GM18505 (cell line): ENCODE measurements at regions not wholly inside any gene's neighbourhood (a gene's known extent, or its start where the extent isn't known, plus 50 kb on each side); places are given as distances from the start of the nearest gene placed in this dataset.

Source experiments
- ATAC-seq: cut with Tn5 transposase; IDR thresholded peaks from one replicate; pipeline ENCODE4 v1.9.1; 2021; ENCODE audit not compliant: unreplicated experiment
- POLR2A ChIP-seq: IDR thresholded peaks from 4 replicates; pipeline ENCODE4 v1.6.1; 2011; ENCODE audit warnings: borderline replicate concordance; ENCODE audit not compliant: insufficient read depth, insufficient read length; ENCODE audit errors: extremely low read depth

DNA sequence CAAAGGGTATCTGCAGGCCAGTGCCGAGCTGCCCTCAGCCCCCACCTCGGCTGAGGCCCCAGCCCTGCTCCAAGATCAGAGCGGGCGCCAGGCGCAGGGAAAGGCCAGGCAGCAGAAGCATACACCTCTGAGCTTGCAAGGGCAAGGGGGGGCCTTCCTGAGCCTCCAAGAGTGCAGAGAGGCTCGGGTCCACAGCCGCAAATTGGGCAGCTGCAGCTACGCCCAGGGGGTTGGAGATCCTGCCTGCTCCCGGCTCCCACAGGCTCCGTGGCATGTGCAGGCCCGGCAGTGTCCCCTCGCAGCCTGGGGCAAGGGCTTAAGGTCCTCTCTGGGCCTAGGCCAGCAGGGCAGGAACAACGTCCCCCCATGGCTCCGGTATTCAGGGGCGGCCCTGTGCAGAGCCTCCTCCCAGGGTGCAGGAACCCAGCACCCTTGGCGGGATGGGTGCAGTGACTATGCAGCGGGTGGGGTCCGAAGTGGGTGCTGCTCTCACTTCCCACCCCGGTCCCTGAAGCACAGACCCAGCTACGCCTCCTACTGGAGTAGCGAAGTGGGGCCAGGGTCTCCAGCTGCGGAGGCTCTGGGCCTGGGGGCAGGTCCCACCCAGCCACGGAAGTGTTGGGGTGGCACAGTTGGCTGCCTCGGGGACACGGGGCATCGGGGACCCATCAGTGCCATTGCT is 120.2 kb upstream of the TMEFF2 start:
- ATAC-seq, result no peak

DNA sequence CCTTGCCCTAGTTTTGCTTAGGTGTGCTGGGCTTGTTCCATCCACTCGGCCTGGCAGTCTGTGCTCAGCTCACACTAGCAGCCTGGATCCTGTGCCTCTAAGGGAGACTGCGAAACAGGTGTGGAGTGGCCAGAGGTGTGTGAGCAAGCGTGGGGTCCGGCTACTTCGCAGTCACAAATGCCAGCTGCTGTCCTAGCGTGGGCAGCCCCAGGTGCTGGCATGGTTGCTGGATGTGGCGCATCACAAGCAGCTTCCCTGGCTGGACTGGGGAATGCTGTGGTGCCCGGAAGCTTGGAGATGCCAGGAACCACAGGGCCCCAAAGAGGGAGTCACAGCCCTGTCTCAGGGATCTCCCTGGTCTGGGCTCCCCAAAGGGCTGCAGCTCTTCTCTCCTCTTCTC is 119.0 kb upstream of the TMEFF2 start:
- TF ChIP-seq POLR2A, result no peak
- no peak for ATAC-seq

More for the DNA sequence above, 120.2 kb upstream of the TMEFF2 start:
- no peak for TF ChIP-seq POLR2A

DNA sequence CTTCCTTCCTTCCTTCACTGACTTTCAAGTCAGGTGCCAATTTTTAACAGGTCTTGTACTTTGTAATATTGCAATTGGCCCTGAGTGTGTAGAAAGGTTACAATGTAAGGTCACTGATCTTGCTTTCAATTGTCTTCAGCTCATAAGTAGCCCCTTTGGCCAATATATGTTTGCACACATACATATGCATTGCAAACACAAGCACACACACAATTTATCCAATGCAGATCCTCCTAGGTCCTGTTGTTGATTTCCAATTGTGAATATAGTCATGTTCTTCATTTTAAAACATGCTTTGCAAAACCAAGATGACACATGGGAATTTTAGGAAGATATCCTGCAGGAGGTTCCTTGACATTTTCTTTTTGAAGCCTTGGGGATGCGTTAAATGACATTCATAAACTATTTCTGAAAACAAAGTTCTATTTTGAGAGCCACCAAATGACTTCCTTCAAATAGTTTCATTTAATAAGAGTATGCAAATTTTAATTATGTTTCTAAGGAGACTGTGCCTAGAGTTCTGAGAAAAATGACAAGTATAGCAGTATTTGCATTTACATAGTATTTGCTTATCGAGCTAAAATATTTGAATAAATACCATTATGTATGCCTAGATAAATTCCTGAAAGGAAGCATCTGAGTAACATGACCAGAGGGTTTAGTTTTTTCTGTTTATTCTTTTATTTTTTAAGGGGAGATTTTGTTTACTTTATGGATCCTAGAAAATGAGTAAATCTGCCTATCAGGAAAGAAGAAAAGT is 117.1 kb upstream of the TMEFF2 start:
- no peak for ATAC-seq
- TF ChIP-seq POLR2A, result no peak

DNA sequence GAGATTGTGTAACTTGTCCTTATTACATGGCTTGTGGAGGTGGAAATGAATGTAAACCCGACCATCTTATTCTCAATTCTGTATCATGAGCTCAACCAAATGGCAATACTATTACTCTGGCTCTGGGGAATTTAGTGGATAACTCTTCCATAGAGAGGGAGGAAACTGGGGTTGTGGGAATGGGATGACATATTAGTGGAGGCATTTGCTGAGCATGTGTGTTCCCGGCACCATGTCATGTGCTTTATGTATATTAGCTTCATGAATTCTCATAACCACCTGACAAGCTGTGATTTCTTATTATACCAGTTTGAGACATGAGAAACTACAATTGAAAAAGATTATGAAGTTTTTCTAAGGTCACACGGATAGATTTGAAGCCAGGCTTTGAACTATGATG is 112.8 kb upstream of the TMEFF2 start:
- TF ChIP-seq POLR2A, result no peak
- ATAC-seq, result no peak

DNA sequence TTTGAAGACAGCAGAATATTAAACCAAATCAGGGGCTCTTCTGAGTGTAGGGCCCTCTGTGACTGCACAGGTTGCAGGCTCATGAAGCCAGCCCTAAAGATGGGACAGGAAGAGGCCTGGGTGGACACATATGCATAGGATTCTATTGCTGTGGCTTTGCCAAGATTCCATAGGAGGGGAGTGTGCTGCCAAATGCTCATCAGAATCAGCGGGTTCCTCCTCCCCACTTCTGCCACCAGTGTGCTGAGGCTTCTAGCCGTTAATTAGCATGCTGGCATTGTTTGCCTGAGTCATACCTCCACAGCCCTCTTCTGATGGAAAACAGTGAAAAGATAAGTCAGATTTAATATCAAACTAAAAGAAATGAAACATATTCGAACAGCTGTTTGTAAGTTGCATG is 103.9 kb upstream of the TMEFF2 start:
- TF ChIP-seq POLR2A, result no peak
- ATAC-seq, result no peak

DNA sequence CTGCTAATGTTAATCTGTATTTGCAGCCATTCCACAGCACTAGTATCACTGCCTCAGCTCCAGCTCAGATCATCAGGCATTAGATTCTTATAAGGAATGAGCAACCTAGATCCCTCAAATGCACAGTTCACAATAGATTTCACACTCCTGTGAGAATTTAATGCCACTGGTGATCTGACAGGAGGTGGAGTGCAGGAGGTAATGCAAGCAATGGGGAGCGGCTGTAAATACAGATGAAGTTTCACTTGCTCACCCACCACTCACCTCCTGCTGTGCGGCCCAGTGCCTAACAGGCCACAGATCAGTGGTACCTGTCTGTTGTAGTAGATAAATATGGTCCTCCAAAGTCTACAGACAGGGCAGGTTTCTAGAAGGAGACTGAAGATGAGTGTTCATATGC is 97.7 kb upstream of the TMEFF2 start:
- no peak for ATAC-seq
- TF ChIP-seq POLR2A, result no peak

DNA sequence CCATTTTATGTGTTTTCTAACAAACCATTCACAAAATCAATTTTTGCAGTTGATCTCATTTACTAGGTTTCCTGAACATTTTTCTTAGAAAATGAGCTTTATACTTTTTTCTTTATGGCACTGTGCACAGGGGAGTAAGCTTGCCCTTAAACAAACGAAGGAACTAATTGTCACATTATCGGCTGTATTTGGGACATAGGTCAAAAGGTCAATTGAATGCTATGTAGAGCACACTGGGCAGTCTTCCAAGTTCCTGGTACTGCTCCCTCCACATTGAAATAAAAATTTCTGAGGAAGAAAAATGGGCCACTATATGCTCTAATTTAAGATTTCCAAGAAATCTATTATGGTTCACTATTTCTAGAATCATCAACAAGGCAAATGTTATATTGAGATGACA is 93.6 kb upstream of the TMEFF2 start:
- ATAC-seq, result no peak

DNA sequence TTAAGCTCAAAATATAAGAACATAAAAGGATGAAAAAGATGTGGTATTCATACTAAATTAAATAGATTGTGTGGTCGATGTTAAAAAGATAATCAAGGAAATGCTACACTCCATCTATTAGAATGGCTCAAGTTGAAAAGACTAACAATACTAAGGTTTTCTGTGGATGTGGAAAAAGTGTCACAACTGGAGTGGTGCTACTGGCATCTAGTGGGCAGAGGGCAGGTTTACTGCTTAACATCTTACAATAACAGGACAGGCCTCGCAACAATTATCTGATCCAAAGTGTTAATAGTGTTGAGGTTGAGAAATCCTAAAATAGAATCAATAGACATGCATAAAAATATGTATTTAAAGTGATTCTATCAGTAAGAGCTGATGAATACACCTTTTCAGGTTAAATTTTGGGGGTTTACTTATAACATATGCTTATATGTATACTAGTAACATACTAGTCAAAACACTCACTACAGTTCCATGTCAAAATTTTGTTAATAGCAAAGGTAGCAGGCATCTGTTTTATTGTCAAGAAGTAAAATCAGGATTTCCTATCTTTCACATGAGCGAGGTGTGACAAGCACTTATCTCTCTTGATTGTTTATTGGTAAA is 91.5 kb upstream of the TMEFF2 start:
- no peak for ATAC-seq
- no peak for TF ChIP-seq POLR2A

More for the DNA sequence above, 93.6 kb upstream of the TMEFF2 start:
- TF ChIP-seq POLR2A, result no peak

DNA sequence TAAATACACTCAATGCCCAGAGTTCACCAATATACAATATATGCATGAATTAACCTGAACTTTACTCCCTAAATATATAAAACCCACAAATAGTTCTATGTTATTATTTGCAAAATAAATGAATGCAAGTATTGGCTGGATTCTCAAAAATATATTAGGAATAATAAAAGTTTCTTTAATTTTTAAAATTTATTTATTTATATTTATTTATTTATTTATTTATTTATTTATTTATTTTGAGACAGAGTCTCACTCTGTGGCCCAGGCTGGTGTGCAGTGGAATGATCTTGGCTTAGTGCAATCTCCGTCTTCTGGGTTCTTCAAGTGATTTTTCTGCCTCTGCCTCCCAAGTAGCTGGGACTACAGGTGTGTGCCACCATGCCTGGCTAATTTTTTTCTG is 88.7 kb upstream of the TMEFF2 start:
- no peak for ATAC-seq
- TF ChIP-seq POLR2A, result no peak

DNA sequence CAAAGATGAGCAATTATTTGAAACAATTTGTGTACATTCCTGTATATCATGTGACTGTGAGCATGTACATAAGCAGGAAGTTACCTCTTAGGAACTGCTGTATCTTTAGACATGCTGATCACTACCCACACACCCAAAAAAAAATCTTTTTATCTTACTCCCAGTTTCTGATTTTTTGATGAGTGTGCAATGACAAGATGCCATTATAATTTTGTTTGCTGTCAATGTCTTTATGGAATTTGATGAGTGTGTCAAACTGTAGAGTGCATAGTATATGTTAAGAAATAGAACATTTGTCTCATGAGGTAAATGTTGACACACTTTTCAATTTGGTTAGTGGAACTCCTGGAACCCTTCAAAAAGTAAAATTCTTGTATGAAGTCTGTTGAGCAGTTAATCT is 84.0 kb upstream of the TMEFF2 start:
- ATAC-seq, result no peak
- TF ChIP-seq POLR2A, result no peak

DNA sequence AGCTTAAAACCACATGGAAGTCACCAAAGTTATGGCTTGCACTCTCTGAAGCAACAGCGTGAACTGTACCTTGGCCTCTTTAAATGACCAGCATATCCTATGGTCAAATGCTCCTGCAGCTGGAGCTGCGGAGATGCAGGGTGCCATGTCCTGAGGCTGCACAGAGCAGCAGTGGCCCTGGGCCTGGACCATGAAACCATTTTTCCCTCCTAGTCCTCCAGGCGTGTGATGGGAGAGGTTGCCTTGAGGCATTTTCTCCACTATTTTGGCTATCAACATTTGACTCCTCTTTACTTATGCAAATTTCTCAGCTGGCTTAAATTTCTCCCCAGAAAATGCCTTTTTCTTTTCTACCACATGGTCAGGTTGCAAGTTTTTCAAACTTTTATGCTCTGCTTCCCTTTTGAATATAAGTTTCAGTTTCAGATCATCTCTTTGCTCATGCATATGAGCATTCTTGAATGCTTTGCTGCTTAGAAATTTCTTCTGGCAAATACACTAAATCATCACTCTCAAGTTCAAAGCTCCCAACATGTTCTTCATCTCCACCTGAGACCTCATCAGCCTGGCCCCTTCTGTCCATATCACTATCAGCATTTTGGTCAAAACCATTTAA is 82.9 kb upstream of the TMEFF2 start:
- ATAC-seq, result no peak
- TF ChIP-seq POLR2A, result no peak

DNA sequence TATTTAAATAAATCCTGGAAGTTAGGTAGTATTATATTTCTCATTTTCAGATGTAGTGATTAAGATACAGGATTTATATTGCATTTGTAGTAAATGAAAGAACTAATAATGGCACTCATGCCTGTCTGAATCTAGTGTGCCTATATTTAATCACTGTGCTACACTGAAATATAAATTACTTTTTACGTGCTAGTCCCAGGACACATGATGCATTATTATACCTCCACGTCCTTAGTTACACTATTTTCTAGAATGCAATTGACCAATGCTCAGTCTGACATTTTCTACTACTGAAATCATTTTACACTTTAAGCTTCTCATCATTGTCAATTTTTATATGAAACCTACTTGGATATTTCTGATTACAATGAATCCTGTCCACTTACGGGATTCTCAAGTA is 80.9 kb upstream of the TMEFF2 start:
- TF ChIP-seq POLR2A, result no peak
- no peak for ATAC-seq

DNA sequence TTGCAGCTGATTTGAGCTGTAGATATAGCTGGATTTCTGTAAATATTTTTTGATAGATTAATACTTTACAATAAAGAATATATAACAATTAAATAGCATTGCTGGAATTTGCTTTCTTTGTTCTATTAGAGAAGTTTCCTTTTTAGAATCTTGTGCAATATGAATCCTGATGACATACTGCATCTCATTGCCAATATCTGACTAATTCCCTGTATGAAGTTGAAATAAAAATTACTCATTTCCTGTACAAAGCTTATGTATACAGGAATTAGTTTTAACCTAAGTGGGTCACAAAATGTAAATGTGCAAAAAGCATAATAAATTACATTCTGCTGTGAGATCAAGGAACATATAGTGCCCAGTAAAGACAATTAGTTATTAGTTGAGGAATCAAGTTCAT is 72.8 kb upstream of the TMEFF2 start:
- ATAC-seq, result no peak
- no peak for TF ChIP-seq POLR2A
